Fibroblast of mammary gland (primary cell): ENCODE measurements at regions not wholly inside any gene's neighbourhood (a gene's known extent, or its start where the extent isn't known, plus 50 kb on each side); places are given as distances from the start of the nearest gene placed in this dataset.

Experiments
- DNase-seq: peaks from one replicate; pipeline ENCODE4 v3.0.0-alpha.2; 2010; ENCODE audit warnings: low read depth
- H3K4me3 ChIP-seq: 2 replicates; pipeline ENCODE4 v1.5.1; 2011; ENCODE audit warnings: low read depth, mild to moderate bottlenecking, low read length, moderate library complexity; ENCODE audit not compliant: control insufficient read depth
- TF ChIP-seq, protein P1 (sequence below): conservative IDR thresholded peaks from 2 replicates; pipeline ENCODE4 v1.5.1; 2011; ENCODE audit warnings: low read depth, low read length, inconsistent platforms; ENCODE audit not compliant: control insufficient read depth, insufficient read depth

DNA sequence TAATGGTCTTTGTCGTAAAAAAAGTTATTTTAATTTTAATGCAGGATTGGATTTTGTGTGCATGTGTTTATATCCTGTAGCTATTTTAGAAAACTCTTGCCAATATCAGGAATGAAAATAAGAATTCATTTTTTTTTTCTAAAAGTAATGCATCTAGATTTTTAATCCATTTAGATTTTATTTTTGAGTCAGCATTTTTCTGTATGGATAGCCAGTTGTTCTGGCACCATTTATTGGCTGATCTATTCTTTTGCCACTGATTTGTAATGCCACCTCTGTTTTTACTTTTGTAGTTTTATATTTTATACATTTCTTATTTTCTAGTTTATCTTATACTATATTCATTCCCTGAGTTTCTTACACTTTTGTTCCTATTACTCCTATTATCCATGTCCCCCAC is 343.0 kb downstream of the FOXG1 start:
- no peak for DNase-seq
- no peak overlapping the region for H3K4me3 ChIP-seq
- TF ChIP-seq, protein P1, sequence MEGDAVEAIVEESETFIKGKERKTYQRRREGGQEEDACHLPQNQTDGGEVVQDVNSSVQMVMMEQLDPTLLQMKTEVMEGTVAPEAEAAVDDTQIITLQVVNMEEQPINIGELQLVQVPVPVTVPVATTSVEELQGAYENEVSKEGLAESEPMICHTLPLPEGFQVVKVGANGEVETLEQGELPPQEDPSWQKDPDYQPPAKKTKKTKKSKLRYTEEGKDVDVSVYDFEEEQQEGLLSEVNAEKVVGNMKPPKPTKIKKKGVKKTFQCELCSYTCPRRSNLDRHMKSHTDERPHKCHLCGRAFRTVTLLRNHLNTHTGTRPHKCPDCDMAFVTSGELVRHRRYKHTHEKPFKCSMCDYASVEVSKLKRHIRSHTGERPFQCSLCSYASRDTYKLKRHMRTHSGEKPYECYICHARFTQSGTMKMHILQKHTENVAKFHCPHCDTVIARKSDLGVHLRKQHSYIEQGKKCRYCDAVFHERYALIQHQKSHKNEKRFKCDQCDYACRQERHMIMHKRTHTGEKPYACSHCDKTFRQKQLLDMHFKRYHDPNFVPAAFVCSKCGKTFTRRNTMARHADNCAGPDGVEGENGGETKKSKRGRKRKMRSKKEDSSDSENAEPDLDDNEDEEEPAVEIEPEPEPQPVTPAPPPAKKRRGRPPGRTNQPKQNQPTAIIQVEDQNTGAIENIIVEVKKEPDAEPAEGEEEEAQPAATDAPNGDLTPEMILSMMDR: no peak

DNA sequence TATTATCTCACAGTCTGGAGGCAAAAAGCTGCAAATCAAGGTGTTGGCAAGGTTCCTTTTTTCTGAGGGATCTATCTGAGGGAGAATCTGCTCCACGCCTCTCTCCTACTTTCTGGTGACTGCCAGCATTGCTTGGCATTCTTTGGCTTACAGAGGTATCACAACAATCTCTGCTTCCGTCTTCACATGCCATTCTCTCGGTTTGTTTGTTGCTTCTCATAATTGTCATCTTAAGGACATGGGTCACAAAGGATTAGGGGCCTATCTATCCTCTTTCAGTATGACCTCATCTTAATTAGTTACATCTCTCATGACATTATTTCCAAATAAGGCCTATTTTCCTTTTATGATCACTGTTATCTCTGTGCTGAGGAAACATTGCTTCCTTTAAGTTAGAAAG is 345.0 kb downstream of the FOXG1 start:
- DNase-seq: no peak
- TF ChIP-seq, protein P1: no peak

DNA sequence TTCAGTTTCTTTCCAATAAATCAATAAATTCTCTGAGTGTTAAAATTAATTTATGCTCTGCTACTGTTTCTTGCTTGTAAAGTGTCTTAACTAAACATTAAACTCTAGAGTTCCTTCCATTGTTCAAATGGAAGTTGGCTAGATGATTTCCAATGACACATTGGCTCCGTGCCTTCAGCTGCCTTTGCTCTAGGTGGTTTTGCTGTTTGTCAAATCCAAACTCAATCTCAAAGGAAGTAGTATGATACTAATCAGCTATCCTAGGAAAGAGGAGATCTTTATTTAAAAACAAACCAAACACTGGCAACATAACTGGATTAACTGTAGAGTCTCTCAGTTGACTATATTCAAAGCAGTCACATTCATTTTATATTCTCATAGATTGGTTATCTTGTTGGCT is 356.4 kb downstream of the FOXG1 start:
- TF ChIP-seq, protein P1: no peak
- no peak for DNase-seq
- no peak overlapping the region for H3K4me3 ChIP-seq

More for the DNA sequence above, 345.0 kb downstream of the FOXG1 start:
- no peak overlapping the region for H3K4me3 ChIP-seq

DNA sequence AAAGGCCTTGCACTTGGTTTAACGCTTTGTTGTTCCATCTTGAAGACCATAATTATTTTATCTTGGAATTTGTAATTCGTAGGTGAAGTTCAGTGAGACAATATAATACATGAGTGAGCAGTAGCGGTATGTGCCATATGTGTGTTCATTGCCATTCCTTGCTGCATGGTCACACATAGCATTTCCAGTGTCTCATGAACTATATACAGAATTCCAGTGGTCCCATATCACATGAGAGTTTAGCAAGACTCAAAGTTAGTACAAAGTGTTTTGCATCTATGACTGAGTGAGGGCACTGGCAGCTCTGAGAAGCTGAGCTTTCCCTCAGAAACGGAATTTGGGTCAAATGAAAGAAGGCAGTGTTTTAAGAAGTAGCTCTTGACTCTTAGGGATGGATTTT is 359.8 kb downstream of the FOXG1 start:
- TF ChIP-seq, protein P1: no peak
- peak; percentile 17 for DNase-seq
- no peak overlapping the region for H3K4me3 ChIP-seq

DNA sequence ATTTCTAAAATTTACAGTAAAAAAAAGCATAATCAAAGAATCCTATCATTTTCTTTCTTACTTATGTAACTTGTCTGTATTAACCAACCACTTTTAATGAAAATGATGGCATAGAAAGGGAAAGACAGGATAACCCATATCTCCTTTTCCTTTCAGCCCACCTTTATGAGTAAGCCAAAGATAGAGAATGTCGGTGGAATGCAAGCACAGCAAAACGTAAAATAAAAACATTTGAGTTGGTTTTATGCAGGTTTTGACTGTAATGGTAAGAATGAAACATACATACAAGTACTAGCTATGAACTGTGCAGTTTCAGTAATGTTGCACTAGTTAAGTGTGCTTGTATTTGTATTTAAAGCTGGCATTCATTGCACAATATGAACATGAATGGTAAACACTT is 360.3 kb downstream of the FOXG1 start:
- no peak for DNase-seq
- TF ChIP-seq, protein P1: no peak
- no peak overlapping the region for H3K4me3 ChIP-seq

DNA sequence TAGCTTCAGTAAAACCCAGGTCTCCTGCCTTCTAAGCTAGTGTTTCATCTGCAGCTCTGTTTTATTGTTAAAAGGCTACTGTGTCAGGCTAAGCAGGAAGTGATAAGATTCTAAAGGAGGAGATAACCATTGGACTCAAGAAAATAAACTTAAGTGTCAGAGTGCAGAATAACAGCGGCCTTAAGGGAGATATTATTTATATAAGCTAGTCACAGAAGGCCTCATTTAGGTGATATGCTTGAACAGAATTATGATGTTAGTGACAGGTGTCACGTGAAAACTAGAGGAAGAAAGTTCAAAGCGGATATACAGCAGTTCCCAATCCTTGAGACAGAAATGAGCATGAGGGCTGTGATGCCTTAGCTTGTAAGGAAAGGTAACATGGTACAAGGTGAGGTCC is 373.4 kb downstream of the FOXG1 start:
- TF ChIP-seq, protein P1: no peak
- DNase-seq: no peak

DNA sequence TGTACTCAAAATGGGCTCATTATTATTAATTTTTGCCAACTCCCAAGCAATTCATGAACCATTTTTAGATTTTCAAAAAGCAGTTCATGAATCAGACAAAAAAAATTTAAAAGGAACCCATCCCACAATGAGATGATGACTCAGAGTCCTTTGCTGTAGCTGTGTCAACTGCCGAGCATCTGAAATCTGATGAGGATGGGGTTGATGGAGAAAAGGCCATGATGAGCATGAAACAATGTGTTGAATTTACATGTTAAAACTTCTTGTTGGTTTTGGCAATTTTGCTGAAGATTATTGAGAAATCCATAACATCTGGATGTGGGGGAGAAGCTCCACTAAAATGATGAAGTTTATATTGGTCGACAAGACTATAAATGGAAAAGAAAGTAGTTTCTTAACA is 378.0 kb downstream of the FOXG1 start:
- DNase-seq: peak; percentile 99
- TF ChIP-seq, protein P1: no peak
- no peak overlapping the region for H3K4me3 ChIP-seq

More for the DNA sequence above, 373.4 kb downstream of the FOXG1 start:
- H3K4me3 ChIP-seq: no peak overlapping the region
